ENCODE measurements at regions not wholly inside any gene's neighbourhood (a gene's known extent, or its start where the extent isn't known, plus 50 kb on each side); places are given as distances from the start of the nearest gene placed in this dataset.

- H3K36me3 Mint-ChIP-seq (ENCODE audit: insufficient read depth in 1 of 3, low read depth in 3 of 3) = peaks cover 0 to 8% (median 1%) of the 10 kb centered on the region in 3 experiments; a peak in 4 of 7 replicates
- Histone ChIP-seq H3K4ac (ENCODE audit: low read depth, low read length) (no peak overlapping the region), H4K91ac (ENCODE audit: insufficient read length, low read depth, low read length) (no peak overlapping the region), H4K20me1 (ENCODE audit: control insufficient read depth, insufficient read depth, insufficient read length) (no peaks in the 10 kb centered on the region), H4K8ac (replicated peaks; ENCODE audit: insufficient read length, low read depth, low read length) (no peak overlapping the region), H3K79me1 (ENCODE audit: insufficient read depth, low read depth, low read length, poor library complexity, severe bottlenecking) (no peaks in the 10 kb centered on the region), H2BK12ac (ENCODE audit: insufficient read length, low read depth, low read length) (no peak overlapping the region), H2BK120ac (ENCODE audit: low read depth, low read length, poor library complexity, severe bottlenecking) (no peak overlapping the region), H3K14ac (ENCODE audit: insufficient read depth, low read length) (no peak overlapping the region), H3K56ac (ENCODE audit: insufficient read length, low read depth, low read length) (no peak overlapping the region), H3K27me3 (ENCODE audit: insufficient read depth, low read length) (no peaks in the 10 kb centered on the region), H2BK15ac (ENCODE audit: low read depth, low read length) (no peak overlapping the region), H3K9ac (ENCODE audit: extremely low read depth, insufficient read length, low read length) (no peak overlapping the region), H2BK5ac (ENCODE audit: insufficient read length, low read length) (no peak overlapping the region), H3K4me1 (ENCODE audit: insufficient read depth, low read length) (no peaks in the 10 kb centered on the region), H3K18ac (ENCODE audit: insufficient read length, low read depth, low read length) (no peak overlapping the region), H4K5ac (ENCODE audit: insufficient read length, low read depth, low read length) (no peak overlapping the region), H3K23ac (ENCODE audit: insufficient read length, low read depth, low read length) (no peak overlapping the region), H3K9me3 (ENCODE audit: control insufficient read depth, low read depth, low read length) (no peaks in the 10 kb centered on the region), H2BK20ac (ENCODE audit: low read depth, low read length, poor library complexity, severe bottlenecking) (no peak overlapping the region), H2AK5ac (ENCODE audit: insufficient read length, low read length) (no peak overlapping the region), H3T11ph (ENCODE audit: low read length) (no peak overlapping the region), H3K27ac (ENCODE audit: insufficient read length, low read depth, low read length) (no peak overlapping the region), H3K4me2 (ENCODE audit: insufficient read depth, insufficient read length, low read length) (no peak overlapping the region), H3K79me2 (ENCODE audit: insufficient read depth, low read length) (no peaks in the 10 kb centered on the region), H2AFZ (ENCODE audit: low read length) (no peak overlapping the region), H3K23me2 (ENCODE audit: insufficient read length, low read depth, low read length, poor library complexity, severe bottlenecking) (no peaks in the 10 kb centered on the region)
- H3K9me3 Mint-ChIP-seq = peaks cover 0 to 9% of the 10 kb centered on the region in 2 experiments; a peak in 4 of 5 replicates
- no peak overlapping the region for H3K4me3 Mint-ChIP-seq
- peaks cover 5 to 8% of the 10 kb centered on the region in 2 experiments; a peak in 2 of 4 replicates for H3K4me1 Mint-ChIP-seq
- DNase-seq = no peak
- H3K27ac Mint-ChIP-seq = no peak overlapping the region
- H3K27me3 Mint-ChIP-seq (ENCODE audit: low read depth) = no peaks in the 10 kb centered on the region
- TF ChIP-seq CTCF (conservative IDR thresholded peaks at IDR 0.05) = no peak
These were observed 272.8 kb upstream of the CPEB2 start for GRCh38 chr4:14729282-14730000.

Data from H9 (cell line).